ENCODE measurements at regions not wholly inside any gene's neighbourhood (a gene's known extent, or its start where the extent isn't known, plus 50 kb on each side); places are given as distances from the start of the nearest gene placed in this dataset.

DNA sequence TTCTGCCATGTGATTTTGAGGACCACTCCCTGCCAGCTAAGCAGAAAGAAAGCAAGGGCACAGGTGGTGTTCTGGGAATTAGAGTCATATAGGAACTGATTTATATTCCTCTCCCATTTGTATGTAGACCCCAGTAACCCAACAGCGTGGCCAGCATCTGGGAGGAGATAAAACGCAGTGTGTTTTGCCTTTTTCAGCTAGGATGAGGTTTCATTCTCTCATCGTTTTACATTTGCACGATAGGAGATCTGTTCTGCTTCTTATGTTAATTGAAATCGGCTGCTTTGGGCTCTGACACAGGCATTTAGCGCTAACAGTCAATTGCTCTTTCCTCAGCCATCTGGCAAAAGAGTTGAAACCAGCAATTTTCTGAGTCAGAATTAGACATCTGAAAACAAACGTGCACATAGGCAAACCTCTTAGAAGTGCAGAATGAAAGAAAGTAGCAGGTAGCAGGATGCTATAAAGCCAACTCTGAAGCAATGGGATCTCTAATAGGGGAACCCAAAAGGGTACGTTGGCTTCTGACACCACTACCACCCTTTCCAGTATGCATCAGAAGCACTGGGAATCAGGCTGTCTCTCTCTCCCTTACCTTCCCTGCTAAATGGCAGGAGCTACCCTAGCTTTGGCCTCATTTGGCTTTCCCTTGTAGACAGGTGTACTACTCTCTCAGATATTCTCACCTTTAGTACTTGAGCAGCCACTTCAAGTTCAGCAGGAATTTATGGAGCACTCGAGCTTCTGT is 219.1 kb downstream of the PHLDA1 start:
- Histone ChIP-seq H4K20me1 (replicated peaks; ENCODE audit: control insufficient read depth, insufficient read depth, low read length) (no peaks in the 10 kb centered on the region), H3K9me1 (ENCODE audit: control insufficient read depth, insufficient read depth, low read length) (no peaks in the 10 kb centered on the region), H3K27me3 (ENCODE audit: control insufficient read depth in 2 of 2, insufficient read depth in 2 of 2, low read length in 2 of 2) (0 out of 5 replicates have a peak, but pooled peaks cover 0 to 4% of the 10 kb centered on the region in 2 experiments), H3K9ac (ENCODE audit: insufficient read depth in 1 of 2, low read depth in 2 of 2, low read length in 2 of 2) (no peak overlapping the region), H3K4me1 (replicated peaks in 1 of 2; ENCODE audit: control insufficient read depth in 2 of 2, insufficient read depth in 2 of 2, low read length in 2 of 2) (no peaks in the 10 kb centered on the region), H3K4me2 (ENCODE audit: insufficient read depth, low read length) (no peak overlapping the region), H3K27ac (ENCODE audit: extremely low read depth, low read depth, low read length) (no peak overlapping the region), H2AFZ (ENCODE audit: low read depth, low read length) (no peak overlapping the region), H3K9me3 (replicated peaks; ENCODE audit: control insufficient read depth, insufficient read depth, low read depth, low read length) (no peaks in the 10 kb centered on the region), H3K36me3 (ENCODE audit: control insufficient read depth, insufficient read depth, low read length) (no peaks in the 10 kb centered on the region), H3K4me3 (no peak overlapping the region), H3K79me2 (ENCODE audit: control insufficient read depth, insufficient read depth, low read length) (no peaks in the 10 kb centered on the region)
- ChIA-PET CTCF (ENCODE audit: low intra/inter-chr PET ratio) (no interaction called here), POLR2A (no interaction called here)
- no peak for FAIRE-seq
- no peak for DNase-seq (ENCODE audit: extremely low read depth in 1 of 4, low spot score in 3 of 4)
- BruUV-seq (replicated peaks) = no TSS peak
- intact Hi-C loops (cut with micrococcal nuclease) = loop anchor here (10.0 kb wide), 1 partner anchor 278 kb away; no protein-coding TSS in a partner anchor
- ATAC-seq = no peak
- WGBS (ENCODE audit: insufficient coverage, low coverage, missing lambda C conversion rate) = 5% methylated on average over 9 of the region's 9 CpGs
- in situ Hi-C loops (cut with MboI) = no loop called here
- TF ChIP-seq CAMTA2 (CRISPR knock-in tag; conservative IDR thresholded peaks at IDR 0.05) = no peak
- TF ChIP-seq, protein P1, sequence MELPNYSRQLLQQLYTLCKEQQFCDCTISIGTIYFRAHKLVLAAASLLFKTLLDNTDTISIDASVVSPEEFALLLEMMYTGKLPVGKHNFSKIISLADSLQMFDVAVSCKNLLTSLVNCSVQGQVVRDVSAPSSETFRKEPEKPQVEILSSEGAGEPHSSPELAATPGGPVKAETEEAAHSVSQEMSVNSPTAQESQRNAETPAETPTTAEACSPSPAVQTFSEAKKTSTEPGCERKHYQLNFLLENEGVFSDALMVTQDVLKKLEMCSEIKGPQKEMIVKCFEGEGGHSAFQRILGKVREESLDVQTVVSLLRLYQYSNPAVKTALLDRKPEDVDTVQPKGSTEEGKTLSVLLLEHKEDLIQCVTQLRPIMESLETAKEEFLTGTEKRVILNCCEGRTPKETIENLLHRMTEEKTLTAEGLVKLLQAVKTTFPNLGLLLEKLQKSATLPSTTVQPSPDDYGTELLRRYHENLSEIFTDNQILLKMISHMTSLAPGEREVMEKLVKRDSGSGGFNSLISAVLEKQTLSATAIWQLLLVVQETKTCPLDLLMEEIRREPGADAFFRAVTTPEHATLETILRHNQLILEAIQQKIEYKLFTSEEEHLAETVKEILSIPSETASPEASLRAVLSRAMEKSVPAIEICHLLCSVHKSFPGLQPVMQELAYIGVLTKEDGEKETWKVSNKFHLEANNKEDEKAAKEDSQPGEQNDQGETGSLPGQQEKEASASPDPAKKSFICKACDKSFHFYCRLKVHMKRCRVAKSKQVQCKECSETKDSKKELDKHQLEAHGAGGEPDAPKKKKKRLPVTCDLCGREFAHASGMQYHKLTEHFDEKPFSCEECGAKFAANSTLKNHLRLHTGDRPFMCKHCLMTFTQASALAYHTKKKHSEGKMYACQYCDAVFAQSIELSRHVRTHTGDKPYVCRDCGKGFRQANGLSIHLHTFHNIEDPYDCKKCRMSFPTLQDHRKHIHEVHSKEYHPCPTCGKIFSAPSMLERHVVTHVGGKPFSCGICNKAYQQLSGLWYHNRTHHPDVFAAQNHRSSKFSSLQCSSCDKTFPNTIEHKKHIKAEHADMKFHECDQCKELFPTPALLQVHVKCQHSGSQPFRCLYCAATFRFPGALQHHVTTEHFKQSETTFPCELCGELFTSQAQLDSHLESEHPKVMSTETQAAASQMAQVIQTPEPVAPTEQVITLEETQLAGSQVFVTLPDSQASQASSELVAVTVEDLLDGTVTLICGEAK (IDR thresholded peaks at IDR 0.05) = no peak
- TF ChIP-seq, protein P1 (CRISPR knock-in tag; IDR thresholded peaks at IDR 0.05) = no peak
- no peak for TF ChIP-seq FOXP1 (CRISPR knock-in tag; IDR thresholded peaks at IDR 0.05)
- TF ChIP-seq PURB (CRISPR knock-in tag; IDR thresholded peaks at IDR 0.05; ENCODE audit: low read depth) = no peak
- no peak for TF ChIP-seq CBFB (CRISPR knock-in tag; IDR thresholded peaks at IDR 0.05)
- no peak for TF ChIP-seq NFIC (IDR thresholded peaks at IDR 0.05)
- TF ChIP-seq GABPA (tag; conservative IDR thresholded peaks at IDR 0.05; ENCODE audit: low read depth) = no peak
- TF ChIP-seq FOXM1 (IDR thresholded peaks at IDR 0.05; ENCODE audit: low read depth) = no peak
- TF ChIP-seq FOXM1 (CRISPR knock-in tag; IDR thresholded peaks at IDR 0.05; ENCODE audit: low read depth) = no peak
- no peak for TF ChIP-seq E2F3 (CRISPR knock-in tag; IDR thresholded peaks at IDR 0.05)
- no peak for TF ChIP-seq ZNF449 (CRISPR knock-in tag; IDR thresholded peaks at IDR 0.05)
- TF ChIP-seq ZBED1 (IDR thresholded peaks at IDR 0.05) = no peak
- no peak for TF ChIP-seq HDAC1 (IDR thresholded peaks at IDR 0.05)
